Fibroblast of pulmonary artery (primary cell): ENCODE measurements at regions not wholly inside any gene's neighbourhood (a gene's known extent, or its start where the extent isn't known, plus 50 kb on each side); places are given as distances from the start of the nearest gene placed in this dataset.

Experiments used
- DNase-seq: peaks from one replicate; pipeline ENCODE4 v3.0.0-alpha.2; 2010; ENCODE audit warnings: low read depth
- H3K4me3 ChIP-seq: replicated peaks from 2 replicates; pipeline ENCODE4 v1.5.1; 2011; ENCODE audit warnings: low read depth, mild to moderate bottlenecking, control low read depth, low read length, moderate library complexity
- TF ChIP-seq, protein P1 (sequence below): IDR thresholded peaks from 2 replicates; pipeline ENCODE4 v1.5.1; 2011; ENCODE audit warnings: mild to moderate bottlenecking, control low read depth, low read length, inconsistent platforms; ENCODE audit errors: missing control alignments

GRCh38 chr9:23926368-23926767, 100.3 kb upstream of the ELAVL2 start:
- no peak overlapping the region for H3K4me3 ChIP-seq
- DNase-seq = no peak
- TF ChIP-seq, protein P1, sequence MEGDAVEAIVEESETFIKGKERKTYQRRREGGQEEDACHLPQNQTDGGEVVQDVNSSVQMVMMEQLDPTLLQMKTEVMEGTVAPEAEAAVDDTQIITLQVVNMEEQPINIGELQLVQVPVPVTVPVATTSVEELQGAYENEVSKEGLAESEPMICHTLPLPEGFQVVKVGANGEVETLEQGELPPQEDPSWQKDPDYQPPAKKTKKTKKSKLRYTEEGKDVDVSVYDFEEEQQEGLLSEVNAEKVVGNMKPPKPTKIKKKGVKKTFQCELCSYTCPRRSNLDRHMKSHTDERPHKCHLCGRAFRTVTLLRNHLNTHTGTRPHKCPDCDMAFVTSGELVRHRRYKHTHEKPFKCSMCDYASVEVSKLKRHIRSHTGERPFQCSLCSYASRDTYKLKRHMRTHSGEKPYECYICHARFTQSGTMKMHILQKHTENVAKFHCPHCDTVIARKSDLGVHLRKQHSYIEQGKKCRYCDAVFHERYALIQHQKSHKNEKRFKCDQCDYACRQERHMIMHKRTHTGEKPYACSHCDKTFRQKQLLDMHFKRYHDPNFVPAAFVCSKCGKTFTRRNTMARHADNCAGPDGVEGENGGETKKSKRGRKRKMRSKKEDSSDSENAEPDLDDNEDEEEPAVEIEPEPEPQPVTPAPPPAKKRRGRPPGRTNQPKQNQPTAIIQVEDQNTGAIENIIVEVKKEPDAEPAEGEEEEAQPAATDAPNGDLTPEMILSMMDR = no peak

DNA sequence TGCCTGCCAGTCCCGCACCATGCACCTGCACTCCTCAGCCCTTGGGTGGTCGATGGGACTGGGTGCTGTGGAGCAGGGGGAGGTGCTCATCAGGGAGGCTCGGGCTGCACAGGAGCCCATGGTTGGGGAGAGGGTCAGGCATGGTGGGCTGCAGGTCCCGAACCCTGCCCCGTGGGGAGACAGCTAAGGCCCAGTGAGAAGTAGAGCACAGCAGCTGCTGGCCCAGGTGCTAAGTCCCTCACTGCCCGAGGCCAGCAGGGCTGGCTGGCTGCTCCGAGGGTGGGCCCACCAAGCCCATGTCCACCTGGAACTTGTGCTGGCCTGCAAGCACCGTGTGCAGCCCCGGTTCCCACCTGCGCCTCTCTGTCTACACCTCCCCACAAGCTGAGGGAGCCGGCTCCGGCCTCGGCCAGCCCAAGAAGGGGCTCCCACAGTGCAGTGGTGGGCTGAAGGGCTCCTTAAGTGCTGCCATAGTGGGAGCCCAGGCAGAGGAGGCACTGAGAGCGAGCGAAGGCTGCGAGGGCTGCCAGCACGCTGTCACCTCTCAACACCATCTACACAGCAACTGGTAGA, 88.5 kb upstream of the ELAVL2 start:
- no peak overlapping the region for H3K4me3 ChIP-seq
- TF ChIP-seq, protein P1 = no peak
- DNase-seq = no peak

- no peak overlapping the region for H3K4me3 ChIP-seq
- TF ChIP-seq, protein P1 = no peak
- DNase-seq = no peak
These were observed 81.3 kb upstream of the ELAVL2 start for GRCh38 chr9:23907343-23907742.

DNA sequence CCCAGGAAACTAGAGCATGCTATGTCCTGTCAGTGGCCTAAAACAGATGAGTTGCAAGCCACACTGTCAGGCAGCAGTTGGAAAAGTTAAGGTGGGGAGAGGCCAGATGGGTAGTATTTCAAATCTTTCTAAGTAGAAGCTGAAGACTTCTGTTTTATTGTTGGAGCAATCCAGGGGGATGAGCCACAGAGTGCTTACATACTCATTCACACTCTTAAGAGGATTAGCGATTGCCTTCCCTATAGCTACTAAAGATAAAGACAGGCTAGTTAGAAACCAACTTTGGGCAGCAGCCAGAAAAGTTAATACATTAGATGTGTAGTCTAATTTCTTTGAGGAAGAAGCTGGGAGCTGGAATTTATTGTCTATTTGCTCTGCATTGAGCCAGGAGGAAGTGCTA, 61.7 kb upstream of the ELAVL2 start:
- DNase-seq = no peak
- H3K4me3 ChIP-seq = no peak overlapping the region
- TF ChIP-seq, protein P1 = no peak
